ENCODE measurements at regions not wholly inside any gene's neighbourhood (a gene's known extent, or its start where the extent isn't known, plus 50 kb on each side); places are given as distances from the start of the nearest gene placed in this dataset.
A peak's percentile ranks its signal among the peaks of the same experiment; 100 is the strongest.

GRCh38 chr10:55441777-55442176, 640.7 kb upstream of the PCDH15 start:
- DNase-seq (ENCODE audit: low read depth), result no peak
- H3K4me3 ChIP-seq (ENCODE audit: low read length), result no peak overlapping the region
- no peak for TF ChIP-seq CTCF (IDR thresholded peaks at IDR 0.05; ENCODE audit: insufficient read depth, low read depth, low read length, missing control alignments)

- H3K4me3 ChIP-seq (ENCODE audit: low read length), result no peak overlapping the region
- no peak for TF ChIP-seq CTCF (IDR thresholded peaks at IDR 0.05; ENCODE audit: insufficient read depth, low read depth, low read length, missing control alignments)
- no peak for DNase-seq (ENCODE audit: low read depth)
Observed at GRCh38 chr10:55426138-55426537, 625.1 kb upstream of the PCDH15 start.

- no peak overlapping the region for H3K4me3 ChIP-seq (ENCODE audit: low read length)
- peak; percentile 8 for TF ChIP-seq CTCF (IDR thresholded peaks at IDR 0.05; ENCODE audit: insufficient read depth, low read depth, low read length, missing control alignments)
- peak; percentile 36 for DNase-seq (ENCODE audit: low read depth)
Observed at GRCh38 chr10:55410415-55410885, 609.4 kb upstream of the PCDH15 start.

GRCh38 chr10:55404094-55404493, 603.1 kb upstream of the PCDH15 start:
- no peak overlapping the region for H3K4me3 ChIP-seq (ENCODE audit: low read length)
- no peak for DNase-seq (ENCODE audit: low read depth)
- no peak for TF ChIP-seq CTCF (IDR thresholded peaks at IDR 0.05; ENCODE audit: insufficient read depth, low read depth, low read length, missing control alignments)

GRCh38 chr10:55400075-55400849, 599.2 kb upstream of the PCDH15 start:
- H3K4me3 ChIP-seq (ENCODE audit: low read length), result no peak overlapping the region
- no peak for TF ChIP-seq CTCF (IDR thresholded peaks at IDR 0.05; ENCODE audit: insufficient read depth, low read depth, low read length, missing control alignments)
- DNase-seq (ENCODE audit: low read depth), result no peak

GRCh38 chr10:55398497-55398882, 597.5 kb upstream of the PCDH15 start:
- TF ChIP-seq CTCF (IDR thresholded peaks at IDR 0.05; ENCODE audit: insufficient read depth, low read depth, low read length, missing control alignments), result no peak
- no peak for DNase-seq (ENCODE audit: low read depth)
- no peak overlapping the region for H3K4me3 ChIP-seq (ENCODE audit: low read length)

All from epithelial cell of esophagus (primary cell).